ENCODE measurements at regions not wholly inside any gene's neighbourhood (a gene's known extent, or its start where the extent isn't known, plus 50 kb on each side); places are given as distances from the start of the nearest gene placed in this dataset.

DNA sequence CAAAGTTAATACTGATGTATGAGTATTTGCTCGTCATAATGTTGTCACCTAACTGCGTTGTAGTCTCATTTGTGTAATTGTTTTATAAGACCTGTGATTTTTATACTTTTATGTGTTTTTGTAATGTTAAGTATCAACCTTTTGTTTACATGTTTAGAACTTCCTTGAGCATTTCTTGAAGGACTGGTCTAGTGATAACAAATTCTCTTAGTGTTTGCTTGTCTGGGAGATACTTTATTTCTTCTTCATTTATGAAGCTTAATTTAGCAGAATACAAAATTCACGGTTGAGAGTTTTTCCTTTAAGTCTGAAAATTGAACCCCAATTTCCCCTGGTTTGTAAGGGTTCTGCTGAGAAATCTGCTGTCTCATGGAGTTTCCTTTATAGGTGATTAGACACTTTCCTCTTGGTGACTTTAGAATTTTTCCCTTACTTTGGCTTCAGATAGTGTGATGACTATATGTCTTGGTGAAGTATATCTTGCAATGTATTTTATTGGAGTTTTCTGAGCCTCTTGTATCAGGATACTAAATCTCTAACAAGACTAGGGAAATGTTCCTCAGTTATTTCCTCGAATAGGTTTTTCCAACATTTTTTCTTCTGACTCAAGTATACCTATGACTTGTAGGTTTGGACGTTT lies 154.9 kb downstream of the WDR11 start:
- Histone ChIP-seq H3K4me2 (ENCODE audit: low read depth, low read length, poor library complexity, severe bottlenecking) (no peak overlapping the region), H3K36me3 (ENCODE audit: low read length) (no peaks in the 10 kb centered on the region), H3K9ac (ENCODE audit: low read length) (no peak overlapping the region), H3K9me2 (replicated peaks; ENCODE audit: insufficient read depth, low read length) (no peaks in the 10 kb centered on the region), H3K9me3 (ENCODE audit: insufficient read depth, low read length) (no peaks in the 10 kb centered on the region), H3K27ac (ENCODE audit: low read depth, low read length) (no peak overlapping the region), H3K79me2 (ENCODE audit: insufficient read depth, low read length) (no peaks in the 10 kb centered on the region), H3K4me3 (ENCODE audit: insufficient read depth, low read length, poor library complexity, severe bottlenecking) (no peak overlapping the region), H3F3A (ENCODE audit: insufficient read depth) (no peaks in the 10 kb centered on the region), H4K20me1 (ENCODE audit: low read depth, low read length) (no peaks in the 10 kb centered on the region), H2AFZ (ENCODE audit: low read depth, low read length, severe bottlenecking) (no peak overlapping the region), H3K27me3 (ENCODE audit: low read length) (no peaks in the 10 kb centered on the region)
- no peak for TF ChIP-seq CTCF (IDR thresholded peaks at IDR 0.05; ENCODE audit: insufficient read depth, low read length, poor library complexity, severe bottlenecking)
- no peak for TF ChIP-seq EZH2phosphoT487 (conservative IDR thresholded peaks at IDR 0.05; ENCODE audit: low read length)

DNA sequence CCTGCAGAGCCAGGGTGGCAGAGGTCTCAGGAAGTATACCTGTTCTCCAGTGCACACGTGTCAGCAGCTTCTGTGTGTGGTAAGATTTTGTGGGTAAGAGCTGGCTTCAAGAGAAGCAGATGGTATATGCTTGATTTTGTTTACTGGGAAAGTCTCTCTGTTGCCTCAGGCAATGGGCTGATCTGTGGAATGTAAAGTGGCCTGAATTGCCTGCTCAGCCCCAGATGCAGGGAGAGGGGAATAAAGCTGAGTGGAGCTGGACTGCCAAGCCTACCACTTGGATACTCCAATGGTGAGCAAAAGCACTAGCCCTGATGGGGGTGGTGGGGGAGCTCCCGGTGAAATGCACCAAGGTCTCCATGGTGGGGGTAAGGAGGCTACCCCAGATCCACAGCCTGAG lies 156.1 kb downstream of the WDR11 start:
- TF ChIP-seq CTCF (IDR thresholded peaks at IDR 0.05; ENCODE audit: insufficient read depth, low read length, poor library complexity, severe bottlenecking), result no peak
- TF ChIP-seq EZH2phosphoT487 (conservative IDR thresholded peaks at IDR 0.05; ENCODE audit: low read length), result no peak
- H3K4me3 ChIP-seq (ENCODE audit: insufficient read depth, low read length, poor library complexity, severe bottlenecking), result no peak overlapping the region
- no peaks in the 10 kb centered on the region for H3F3A ChIP-seq (ENCODE audit: insufficient read depth)
- H4K20me1 ChIP-seq (ENCODE audit: low read depth, low read length), result no peaks in the 10 kb centered on the region
- H3K4me2 ChIP-seq (ENCODE audit: low read depth, low read length, poor library complexity, severe bottlenecking), result no peak overlapping the region
- no peaks in the 10 kb centered on the region for H3K79me2 ChIP-seq (ENCODE audit: insufficient read depth, low read length)
- no peaks in the 10 kb centered on the region for H3K9me2 ChIP-seq (replicated peaks; ENCODE audit: insufficient read depth, low read length)
- no peak overlapping the region for H3K9ac ChIP-seq (ENCODE audit: low read length)
- H3K9me3 ChIP-seq (ENCODE audit: insufficient read depth, low read length), result no peaks in the 10 kb centered on the region
- no peak overlapping the region for H3K27ac ChIP-seq (ENCODE audit: low read depth, low read length)
- no peaks in the 10 kb centered on the region for H3K36me3 ChIP-seq (ENCODE audit: low read length)
- H2AFZ ChIP-seq (ENCODE audit: low read depth, low read length, severe bottlenecking), result no peak overlapping the region
- no peaks in the 10 kb centered on the region for H3K27me3 ChIP-seq (ENCODE audit: low read length)

- no peaks in the 10 kb centered on the region for H3K36me3 ChIP-seq (ENCODE audit: low read length)
- no peaks in the 10 kb centered on the region for H3F3A ChIP-seq (ENCODE audit: insufficient read depth)
- no peak overlapping the region for H3K4me3 ChIP-seq (ENCODE audit: insufficient read depth, low read length, poor library complexity, severe bottlenecking)
- H3K79me2 ChIP-seq (ENCODE audit: insufficient read depth, low read length), result no peaks in the 10 kb centered on the region
- no peaks in the 10 kb centered on the region for H3K27me3 ChIP-seq (ENCODE audit: low read length)
- no peak overlapping the region for H2AFZ ChIP-seq (ENCODE audit: low read depth, low read length, severe bottlenecking)
- H3K27ac ChIP-seq (ENCODE audit: low read depth, low read length), result no peak overlapping the region
- H3K9me3 ChIP-seq (ENCODE audit: insufficient read depth, low read length), result no peaks in the 10 kb centered on the region
- no peaks in the 10 kb centered on the region for H3K9me2 ChIP-seq (replicated peaks; ENCODE audit: insufficient read depth, low read length)
- no peak for TF ChIP-seq EZH2phosphoT487 (conservative IDR thresholded peaks at IDR 0.05; ENCODE audit: low read length)
- TF ChIP-seq CTCF (IDR thresholded peaks at IDR 0.05; ENCODE audit: insufficient read depth, low read length, poor library complexity, severe bottlenecking), result no peak
- no peak overlapping the region for H3K4me2 ChIP-seq (ENCODE audit: low read depth, low read length, poor library complexity, severe bottlenecking)
- H3K9ac ChIP-seq (ENCODE audit: low read length), result no peak overlapping the region
- H4K20me1 ChIP-seq (ENCODE audit: low read depth, low read length), result no peaks in the 10 kb centered on the region
These were observed 164.8 kb downstream of the WDR11 start for GRCh38 chr10:121015916-121016315.
